Motor neuron (in vitro differentiated cells): ENCODE measurements at regions not wholly inside any gene's neighbourhood (a gene's known extent, or its start where the extent isn't known, plus 50 kb on each side); places are given as distances from the start of the nearest gene placed in this dataset.

ENCODE experiments used
- ATAC-seq, 8 experiments: fragments of 200-7000 bp; cut with Tn5 transposase; replicated peaks in 6 of 8; 2 replicates each; pipeline ENCODE4 v1.8.0; 2021; ENCODE audit warnings: mild to moderate bottlenecking in 8 of 8, moderate library complexity in 8 of 8
- H3K27ac ChIP-seq, 2 donors: fragments of 250-450 bp; sonication (Bioruptor Pico); 2 replicates each; pipeline ENCODE4 v1.9.0; 2021; ENCODE audit warnings: antibody characterized with exemption in 2 of 2, mild to moderate bottlenecking in 2 of 2, moderate library complexity in 1 of 2
- H3K4me1 ChIP-seq, 2 donors: fragments of 250-450 bp; sonication (Bioruptor Pico); replicated peaks in 1 of 2; 2 replicates each; pipeline ENCODE4 v1.6.1; 2021; ENCODE audit warnings: antibody characterized with exemption in 2 of 2, mild to moderate bottlenecking in 2 of 2, moderate library complexity in 1 of 2
- H3K4me3 ChIP-seq, 5 donors: fragments of 250-450 bp; sonication (Bioruptor Pico); 2 replicates each; pipeline ENCODE4 v1.9.0; 2021; ENCODE audit warnings: antibody characterized with exemption in 5 of 5, mild to moderate bottlenecking in 5 of 5, moderate library complexity in 4 of 5
- WGBS, 10 experiments: fragments of 450-650 bp; shearing (Covaris generic); methylation state at CpG; one replicate each; pipeline ENCODE4 v1.0.0; 2022; 5-methylcytosine and 5-hydroxymethylcytosine counted together
- in situ Hi-C, 9 experiments: fragments of 400-800 bp; cut with MboI; loops; one replicate each; pipeline ENCODE4 v1.15.0; 2021; ENCODE audit warnings: low sequenced_read_pairs in 9 of 9, low pct_unique_long_range_greater_than_20kb in 2 of 9; ENCODE audit not compliant: unreplicated experiment in 9 of 9

- ATAC-seq, result peak in 5 of 8 experiments; percentile 70 to 82 (median 73)
- in situ Hi-C loops, result no loop called here
- 20 to 64% (median 40%) methylated on average over 1 to 2 of the region's 2 CpGs; no CpG with 5 or more reads in 1 of the 10 experiments for WGBS, 10 experiments
Observed at GRCh38 chr2:53474914-53475313, 292.7 kb upstream of the CHAC2 start.

GRCh38 chr2:53473775-53474311 is 293.8 kb upstream of the CHAC2 start:
- in situ Hi-C loops, result no loop called here
- peak in 2 of 8 experiments; percentile 10 to 20 for ATAC-seq
- Histone ChIP-seq H3K27ac (no peak overlapping the region), H3K4me3 (no peak overlapping the region), H3K4me1 (peaks cover 5 to 23% of the 10 kb centered on the region in 2 donors)
- WGBS, 10 experiments, result 40 to 100% (median 72%) methylated on average over 1 to 3 of the region's 3 CpGs; no CpG with 5 or more reads in 2 of the 10 experiments

More at GRCh38 chr2:53474914-53475313, 292.7 kb upstream of the CHAC2 start:
- Histone ChIP-seq H3K4me3 (no peak overlapping the region), H3K27ac (no peak overlapping the region), H3K4me1 (peaks cover 5 to 23% of the 10 kb centered on the region in 2 donors)

- Histone ChIP-seq H3K4me1 (peaks cover 5 to 23% of the 10 kb centered on the region in 2 donors), H3K27ac (no peak overlapping the region), H3K4me3 (no peak overlapping the region)
- 60 to 100% (median 92%) methylated on average over 1 to 4 of the region's 4 CpGs; no CpG with 5 or more reads in 2 of the 10 experiments for WGBS, 10 experiments
- in situ Hi-C loops, result no loop called here
- ATAC-seq, result peak in 3 of 8 experiments; percentile 81 to 89 (median 84)
Observed at GRCh38 chr2:53473236-53473635, 294.4 kb upstream of the CHAC2 start.

GRCh38 chr2:53467467-53468180 is 300.0 kb upstream of the CHAC2 start:
- Histone ChIP-seq H3K4me3 (no peak overlapping the region), H3K27ac (peak overlapping the region in 1 of 2 donors; percentile 2), H3K4me1 (peaks cover 19 to 20% of the 10 kb centered on the region in 2 donors)
- WGBS, 10 experiments, result 11 to 86% (median 67%) methylated on average over 1 to 4 of the region's 4 CpGs
- peak in 4 of 8 experiments; percentile 37 to 82 (median 50) for ATAC-seq
- in situ Hi-C loops, result no loop called here

- Histone ChIP-seq H3K4me3 (no peak overlapping the region), H3K27ac (no peak overlapping the region), H3K4me1 (peaks cover 20 to 32% of the 10 kb centered on the region in 2 donors)
- WGBS, 10 experiments, result 0 to 96% (median 69%) methylated on average over 1 to 3 of the region's 3 CpGs
- in situ Hi-C loops, result no loop called here
- peak in 2 of 8 experiments; percentile 19 to 70 for ATAC-seq
Observed at GRCh38 chr2:53463806-53464726, 303.5 kb upstream of the CHAC2 start.

GRCh38 chr2:53460937-53461336 is 306.7 kb upstream of the CHAC2 start:
- ATAC-seq, result peak in 5 of 8 experiments; percentile 58 to 96 (median 89)
- in situ Hi-C loops, result no loop called here
- WGBS, 10 experiments, result 0 to 86% (median 65%) methylated on average over 1 to 5 of the region's 6 CpGs; no CpG with 5 or more reads in 1 of the 10 experiments

GRCh38 chr2:53460347-53460746 is 307.3 kb upstream of the CHAC2 start:
- 20 to 100% (median 50%) methylated on average over 1 of the region's 1 CpG; no CpG with 5 or more reads in 4 of the 10 experiments for whole genome bisulfite sequencing, 10 experiments

More at GRCh38 chr2:53460937-53461336, 306.7 kb upstream of the CHAC2 start:
- H3K4me1 ChIP-seq, result peaks cover 11 to 29% of the 10 kb centered on the region in 2 donors
- H3K4me3 ChIP-seq, result no peak overlapping the region
- no peak overlapping the region for H3K27ac ChIP-seq

GRCh38 chr2:53455094-53455493 is 312.5 kb upstream of the CHAC2 start:
- in situ Hi-C loops, result no loop called here
- peak in 2 of 8 experiments; percentile 39 to 78 for ATAC-seq
- H3K4me3 ChIP-seq, result no peak overlapping the region
- H3K4me1 ChIP-seq, result peaks cover 0 to 8% of the 10 kb centered on the region in 2 donors
- no peak overlapping the region for H3K27ac ChIP-seq
- WGBS, 10 experiments, result 78 to 100% (median 93%) methylated on average over 1 to 5 of the region's 6 CpGs; no CpG with 5 or more reads in 5 of the 10 experiments

More at GRCh38 chr2:53460347-53460746, 307.3 kb upstream of the CHAC2 start:
- Histone ChIP-seq H3K4me1 (peaks cover 11 to 29% of the 10 kb centered on the region in 2 donors), H3K4me3 (no peak overlapping the region), H3K27ac (no peak overlapping the region)
- no peak for ATAC-seq
- in situ Hi-C loops, result no loop called here

- peak in 2 of 8 experiments; percentile 21 to 39 for ATAC-seq
- H3K4me1 ChIP-seq, result peaks cover 0 to 11% of the 10 kb centered on the region in 2 donors
- in situ Hi-C loops, result no loop called here
- no peak overlapping the region for H3K27ac ChIP-seq
- no peak overlapping the region for H3K4me3 ChIP-seq
- whole genome bisulfite sequencing, 10 experiments, result 13 to 90% (median 60%) methylated on average over 1 to 8 of the region's 8 CpGs
Observed at GRCh38 chr2:53452957-53453748, 314.5 kb upstream of the CHAC2 start.

GRCh38 chr2:53452400-53452799 is 315.2 kb upstream of the CHAC2 start:
- no peak for ATAC-seq
- H3K4me3 ChIP-seq, result no peak overlapping the region
- H3K27ac ChIP-seq, result no peak overlapping the region
- in situ Hi-C loops, result no loop called here
- WGBS, 10 experiments, result 0 to 57% (median 20%) methylated on average over 1 of the region's 1 CpG; no CpG with 5 or more reads in 3 of the 10 experiments
- peaks cover 0 to 11% of the 10 kb centered on the region in 2 donors for H3K4me1 ChIP-seq

GRCh38 chr2:53450923-53451322 is 316.7 kb upstream of the CHAC2 start:
- H3K27ac ChIP-seq, result no peak overlapping the region
- WGBS, 10 experiments, result 6 to 86% (median 72%) methylated on average over 2 to 4 of the region's 4 CpGs; no CpG with 5 or more reads in 5 of the 10 experiments
- in situ Hi-C loops, result no loop called here
- no peak overlapping the region for H3K4me3 ChIP-seq
- ATAC-seq, result peak in 1 of 8 experiments; percentile 35
- peaks cover 0 to 11% of the 10 kb centered on the region in 2 donors for H3K4me1 ChIP-seq

GRCh38 chr2:53448591-53448990 is 319.0 kb upstream of the CHAC2 start:
- Histone ChIP-seq H3K27ac (no peak overlapping the region), H3K4me1 (peaks cover 5 to 23% of the 10 kb centered on the region in 2 donors), H3K4me3 (no peak overlapping the region)
- in situ Hi-C loops, result no loop called here
- peak in 1 of 8 experiments; percentile 46 for ATAC-seq
- WGBS, 10 experiments, result 0 to 75% (median 29%) methylated on average over 1 of the region's 1 CpG; no CpG with 5 or more reads in 3 of the 10 experiments
